HepG2 (cell line): ENCODE measurements at regions not wholly inside any gene's neighbourhood (a gene's known extent, or its start where the extent isn't known, plus 50 kb on each side); places are given as distances from the start of the nearest gene placed in this dataset.

Source experiments
- ARNTL ChIP-seq: sonication (generic); formaldehyde crosslinking; IDR thresholded peaks from 2 replicates; pipeline ENCODE4 v1.4.0; 2020; ENCODE audit warnings: mild to moderate bottlenecking, missing genetic modification reagents
- DPF2 ChIP-seq: sonication (generic); formaldehyde crosslinking; IDR thresholded peaks from 2 replicates; pipeline ENCODE4 v1.4.0; 2020; ENCODE audit warnings: mild to moderate bottlenecking, low read depth, missing genetic modification reagents, borderline replicate concordance
- DR1 ChIP-seq: sonication (generic); formaldehyde crosslinking; IDR thresholded peaks from 2 replicates; pipeline ENCODE4 v1.8.0; 2021; ENCODE audit warnings: mild to moderate bottlenecking, missing genetic modification reagents, inconsistent platforms
- HOXA5 ChIP-seq: sonication (generic); formaldehyde crosslinking; IDR thresholded peaks from 2 replicates; pipeline ENCODE4 v1.4.0; 2020; ENCODE audit warnings: missing genetic modification reagents
- KLF11 ChIP-seq: IDR thresholded peaks from 2 replicates; pipeline ENCODE4 v1.6.1; 2016; ENCODE audit warnings: missing compliant biosample characterization
- KLF12 ChIP-seq: sonication (generic); formaldehyde crosslinking; IDR thresholded peaks from 2 replicates; pipeline ENCODE4 v1.4.0; 2020; ENCODE audit warnings: missing genetic modification reagents, borderline replicate concordance
- MZF1 ChIP-seq: sonication (generic); formaldehyde crosslinking; IDR thresholded peaks from 2 replicates; pipeline ENCODE4 v1.8.1; 2023; ENCODE audit warnings: mild to moderate bottlenecking, missing genetic modification reagents, borderline replicate concordance
- NR1H2 ChIP-seq: sonication (generic); formaldehyde crosslinking; IDR thresholded peaks from 2 replicates; pipeline ENCODE4 v1.8.1; 2022; ENCODE audit warnings: low read depth, missing genetic modification reagents, borderline replicate concordance
- RARA ChIP-seq: IDR thresholded peaks from 2 replicates; pipeline ENCODE4 v1.6.1; 2016; ENCODE audit warnings: missing genetic modification reagents, missing compliant biosample characterization
- RBAK ChIP-seq: sonication (generic); formaldehyde crosslinking; IDR thresholded peaks from 2 replicates; pipeline ENCODE4 v1.5.1; 2020; ENCODE audit warnings: mild to moderate bottlenecking, missing genetic modification reagents
- SRSF4 ChIP-seq: fragments of 200-400 bp; formaldehyde crosslinking; IDR thresholded peaks from one replicate; pipeline ENCODE4 v1.6.1; 2018; ENCODE audit warnings: mild to moderate bottlenecking, low read depth, low read length, moderate library complexity; ENCODE audit not compliant: poor library complexity, severe bottlenecking
- STAG1 ChIP-seq: sonication (generic); formaldehyde crosslinking; IDR thresholded peaks from 2 replicates; pipeline ENCODE4 v1.4.0; 2020; ENCODE audit warnings: missing genetic modification reagents
- STAT5B ChIP-seq: sonication (generic); formaldehyde crosslinking; IDR thresholded peaks from 2 replicates; pipeline ENCODE4 v1.4.0; 2020; ENCODE audit warnings: missing genetic modification reagents
- ZNF17 ChIP-seq: sonication (generic); formaldehyde crosslinking; IDR thresholded peaks from 2 replicates; pipeline ENCODE4 v1.5.0; 2020; ENCODE audit warnings: mild to moderate bottlenecking, missing genetic modification reagents
- ZNF501 ChIP-seq: sonication (generic); formaldehyde crosslinking; IDR thresholded peaks from 2 replicates; pipeline ENCODE4 v1.5.1; 2020; ENCODE audit warnings: mild to moderate bottlenecking, moderate library complexity, missing genetic modification reagents
- ZNF605 ChIP-seq: sonication (generic); formaldehyde crosslinking; IDR thresholded peaks from 2 replicates; pipeline ENCODE4 v1.8.0; 2022; ENCODE audit warnings: mild to moderate bottlenecking, missing genetic modification reagents
- ZNF781 ChIP-seq: sonication (generic); formaldehyde crosslinking; IDR thresholded peaks from 2 replicates; pipeline ENCODE4 v1.5.1; 2020; ENCODE audit warnings: borderline replicate concordance, mild to moderate bottlenecking, missing genetic modification reagents; ENCODE audit errors: not compliant biosample characterization
- TF ChIP-seq, protein P1 (sequence below): sonication (generic); formaldehyde crosslinking; IDR thresholded peaks from 2 replicates; pipeline ENCODE4 v1.4.0; 2020; ENCODE audit warnings: missing genetic modification reagents, mild to moderate bottlenecking, borderline replicate concordance
- TF ChIP-seq, protein P2 (sequence below): IDR thresholded peaks from 2 replicates; pipeline ENCODE4 v1.6.1; 2018; ENCODE audit warnings: missing genetic modification reagents, mild to moderate bottlenecking, missing compliant biosample characterization
- TF ChIP-seq, protein P3 (sequence below): sonication (generic); formaldehyde crosslinking; IDR thresholded peaks from 2 replicates; pipeline ENCODE4 v1.5.0; 2020; ENCODE audit warnings: mild to moderate bottlenecking, missing genetic modification reagents, moderate library complexity
- TF ChIP-seq, protein P4 (sequence below): sonication (generic); IDR thresholded peaks from 2 replicates; pipeline ENCODE4 v1.6.1; 2016; ENCODE audit warnings: low read depth, borderline replicate concordance
- TF ChIP-seq, protein P5 (sequence below): sonication (generic); formaldehyde crosslinking; IDR thresholded peaks from 2 replicates; pipeline ENCODE4 v1.4.0; 2020; ENCODE audit warnings: mild to moderate bottlenecking, missing genetic modification reagents
- TF ChIP-seq, protein P6 (sequence below): sonication (generic); formaldehyde crosslinking; IDR thresholded peaks from 2 replicates; pipeline ENCODE4 v1.5.0; 2020; ENCODE audit warnings: mild to moderate bottlenecking, missing genetic modification reagents

DNA sequence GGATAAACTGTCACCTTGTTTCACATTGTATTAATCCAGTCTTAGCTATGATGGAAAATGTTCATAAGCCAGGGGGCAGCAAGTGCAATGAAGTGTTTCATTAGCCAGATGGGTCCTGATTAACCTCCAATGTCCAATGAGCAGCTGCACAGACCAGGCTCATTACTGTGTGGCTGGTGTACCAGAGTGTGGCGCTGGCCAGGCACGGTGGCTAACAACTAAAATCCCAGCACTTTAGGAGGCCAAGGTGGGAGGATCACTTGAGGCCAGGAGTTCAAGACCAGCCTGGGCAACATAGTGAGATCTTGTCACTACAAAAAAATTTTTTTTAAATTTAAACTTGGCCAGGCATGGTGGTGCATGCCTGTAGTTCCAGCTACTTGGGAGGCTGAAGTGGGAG is 201.7 kb upstream of the FOXQ1 start (continued):
- TF ChIP-seq, protein P1, sequence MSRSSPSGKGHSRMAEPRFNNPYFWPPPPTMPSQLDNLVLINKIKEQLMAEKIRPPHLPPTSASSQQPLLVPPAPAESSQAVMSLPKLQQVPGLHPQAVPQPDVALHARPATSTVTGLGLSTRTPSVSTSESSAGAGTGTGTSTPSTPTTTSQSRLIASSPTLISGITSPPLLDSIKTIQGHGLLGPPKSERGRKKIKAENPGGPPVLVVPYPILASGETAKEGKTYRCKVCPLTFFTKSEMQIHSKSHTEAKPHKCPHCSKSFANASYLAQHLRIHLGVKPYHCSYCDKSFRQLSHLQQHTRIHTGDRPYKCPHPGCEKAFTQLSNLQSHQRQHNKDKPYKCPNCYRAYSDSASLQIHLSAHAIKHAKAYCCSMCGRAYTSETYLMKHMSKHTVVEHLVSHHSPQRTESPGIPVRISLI (CRISPR knock-in tag), result no peak
- TF ChIP-seq STAG1, result peak; percentile 76
- TF ChIP-seq, protein P2, sequence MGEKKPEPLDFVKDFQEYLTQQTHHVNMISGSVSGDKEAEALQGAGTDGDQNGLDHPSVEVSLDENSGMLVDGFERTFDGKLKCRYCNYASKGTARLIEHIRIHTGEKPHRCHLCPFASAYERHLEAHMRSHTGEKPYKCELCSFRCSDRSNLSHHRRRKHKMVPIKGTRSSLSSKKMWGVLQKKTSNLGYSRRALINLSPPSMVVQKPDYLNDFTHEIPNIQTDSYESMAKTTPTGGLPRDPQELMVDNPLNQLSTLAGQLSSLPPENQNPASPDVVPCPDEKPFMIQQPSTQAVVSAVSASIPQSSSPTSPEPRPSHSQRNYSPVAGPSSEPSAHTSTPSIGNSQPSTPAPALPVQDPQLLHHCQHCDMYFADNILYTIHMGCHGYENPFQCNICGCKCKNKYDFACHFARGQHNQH (CRISPR knock-in tag), result no peak
- TF ChIP-seq DR1, result no peak
- TF ChIP-seq ZNF605 (CRISPR knock-in tag), result no peak
- TF ChIP-seq, protein P3, sequence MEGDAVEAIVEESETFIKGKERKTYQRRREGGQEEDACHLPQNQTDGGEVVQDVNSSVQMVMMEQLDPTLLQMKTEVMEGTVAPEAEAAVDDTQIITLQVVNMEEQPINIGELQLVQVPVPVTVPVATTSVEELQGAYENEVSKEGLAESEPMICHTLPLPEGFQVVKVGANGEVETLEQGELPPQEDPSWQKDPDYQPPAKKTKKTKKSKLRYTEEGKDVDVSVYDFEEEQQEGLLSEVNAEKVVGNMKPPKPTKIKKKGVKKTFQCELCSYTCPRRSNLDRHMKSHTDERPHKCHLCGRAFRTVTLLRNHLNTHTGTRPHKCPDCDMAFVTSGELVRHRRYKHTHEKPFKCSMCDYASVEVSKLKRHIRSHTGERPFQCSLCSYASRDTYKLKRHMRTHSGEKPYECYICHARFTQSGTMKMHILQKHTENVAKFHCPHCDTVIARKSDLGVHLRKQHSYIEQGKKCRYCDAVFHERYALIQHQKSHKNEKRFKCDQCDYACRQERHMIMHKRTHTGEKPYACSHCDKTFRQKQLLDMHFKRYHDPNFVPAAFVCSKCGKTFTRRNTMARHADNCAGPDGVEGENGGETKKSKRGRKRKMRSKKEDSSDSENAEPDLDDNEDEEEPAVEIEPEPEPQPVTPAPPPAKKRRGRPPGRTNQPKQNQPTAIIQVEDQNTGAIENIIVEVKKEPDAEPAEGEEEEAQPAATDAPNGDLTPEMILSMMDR (CRISPR knock-in tag), result peak; percentile 61
- no peak for TF ChIP-seq ARNTL (CRISPR knock-in tag)
- TF ChIP-seq, protein P4, sequence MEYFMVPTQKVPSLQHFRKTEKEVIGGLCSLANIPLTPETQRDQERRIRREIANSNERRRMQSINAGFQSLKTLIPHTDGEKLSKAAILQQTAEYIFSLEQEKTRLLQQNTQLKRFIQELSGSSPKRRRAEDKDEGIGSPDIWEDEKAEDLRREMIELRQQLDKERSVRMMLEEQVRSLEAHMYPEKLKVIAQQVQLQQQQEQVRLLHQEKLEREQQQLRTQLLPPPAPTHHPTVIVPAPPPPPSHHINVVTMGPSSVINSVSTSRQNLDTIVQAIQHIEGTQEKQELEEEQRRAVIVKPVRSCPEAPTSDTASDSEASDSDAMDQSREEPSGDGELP, result no peak
- no peak for TF ChIP-seq HOXA5
- no peak; the same call in 1 of the 2 replicates for TF ChIP-seq RBAK (CRISPR knock-in tag)
- TF ChIP-seq MZF1 (CRISPR knock-in tag), result no peak
- no peak for TF ChIP-seq ZNF17 (CRISPR knock-in tag)
- no peak for TF ChIP-seq KLF11 (CRISPR knock-in tag)
- TF ChIP-seq STAT5B (CRISPR knock-in tag), result no peak
- TF ChIP-seq NR1H2 (CRISPR knock-in tag), result no peak
- no peak for TF ChIP-seq RARA (CRISPR knock-in tag)
- 0 out of 2 replicates have a peak, but pooled peaks have one; percentile 22 for TF ChIP-seq ZNF501 (CRISPR knock-in tag)
- TF ChIP-seq, protein P5, sequence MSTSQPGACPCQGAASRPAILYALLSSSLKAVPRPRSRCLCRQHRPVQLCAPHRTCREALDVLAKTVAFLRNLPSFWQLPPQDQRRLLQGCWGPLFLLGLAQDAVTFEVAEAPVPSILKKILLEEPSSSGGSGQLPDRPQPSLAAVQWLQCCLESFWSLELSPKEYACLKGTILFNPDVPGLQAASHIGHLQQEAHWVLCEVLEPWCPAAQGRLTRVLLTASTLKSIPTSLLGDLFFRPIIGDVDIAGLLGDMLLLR (CRISPR knock-in tag), result no peak
- TF ChIP-seq DPF2 (CRISPR knock-in tag), result no peak
- TF ChIP-seq, protein P6, sequence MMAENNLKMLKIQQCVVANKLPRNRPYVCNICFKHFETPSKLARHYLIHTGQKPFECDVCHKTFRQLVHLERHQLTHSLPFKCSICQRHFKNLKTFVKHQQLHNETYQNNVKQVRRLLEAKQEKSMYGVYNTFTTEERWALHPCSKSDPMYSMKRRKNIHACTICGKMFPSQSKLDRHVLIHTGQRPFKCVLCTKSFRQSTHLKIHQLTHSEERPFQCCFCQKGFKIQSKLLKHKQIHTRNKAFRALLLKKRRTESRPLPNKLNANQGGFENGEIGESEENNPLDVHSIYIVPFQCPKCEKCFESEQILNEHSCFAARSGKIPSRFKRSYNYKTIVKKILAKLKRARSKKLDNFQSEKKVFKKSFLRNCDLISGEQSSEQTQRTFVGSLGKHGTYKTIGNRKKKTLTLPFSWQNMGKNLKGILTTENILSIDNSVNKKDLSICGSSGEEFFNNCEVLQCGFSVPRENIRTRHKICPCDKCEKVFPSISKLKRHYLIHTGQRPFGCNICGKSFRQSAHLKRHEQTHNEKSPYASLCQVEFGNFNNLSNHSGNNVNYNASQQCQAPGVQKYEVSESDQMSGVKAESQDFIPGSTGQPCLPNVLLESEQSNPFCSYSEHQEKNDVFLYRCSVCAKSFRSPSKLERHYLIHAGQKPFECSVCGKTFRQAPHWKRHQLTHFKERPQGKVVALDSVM (CRISPR knock-in tag), result peak; percentile 95
- TF ChIP-seq SRSF4, result no peak
- no peak for TF ChIP-seq KLF12
- TF ChIP-seq ZNF781 (CRISPR knock-in tag), result no peak
